ENCODE measurements at regions not wholly inside any gene's neighbourhood (a gene's known extent, or its start where the extent isn't known, plus 50 kb on each side); places are given as distances from the start of the nearest gene placed in this dataset.
"Not testable (repeated sequence)": the region's sequence is repeated elsewhere in the genome, so short reads cannot be mapped to it uniquely, and the experiment has no call there.

DNA sequence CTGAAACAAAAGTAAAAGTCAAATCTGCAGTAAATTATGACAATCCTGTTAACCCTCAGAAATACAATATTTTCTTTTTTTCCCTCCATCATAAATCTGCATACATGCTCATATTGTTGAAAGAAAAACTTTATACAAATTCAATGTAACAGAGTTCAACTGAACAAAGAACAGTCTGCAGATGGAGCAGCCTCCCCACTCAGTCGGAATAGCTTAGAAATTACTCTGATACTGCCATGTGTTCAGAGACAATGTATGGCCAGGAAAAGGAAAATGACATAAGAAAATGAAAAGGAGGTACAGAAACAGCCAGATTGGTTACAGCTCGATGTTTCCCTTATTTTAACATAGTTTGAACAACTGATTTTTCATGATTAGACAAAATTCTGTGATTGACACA, 651.9 kb upstream of the COBL start:
- H3K4me3 ChIP-seq (ENCODE audit: low read length) = no peak overlapping the region

DNA sequence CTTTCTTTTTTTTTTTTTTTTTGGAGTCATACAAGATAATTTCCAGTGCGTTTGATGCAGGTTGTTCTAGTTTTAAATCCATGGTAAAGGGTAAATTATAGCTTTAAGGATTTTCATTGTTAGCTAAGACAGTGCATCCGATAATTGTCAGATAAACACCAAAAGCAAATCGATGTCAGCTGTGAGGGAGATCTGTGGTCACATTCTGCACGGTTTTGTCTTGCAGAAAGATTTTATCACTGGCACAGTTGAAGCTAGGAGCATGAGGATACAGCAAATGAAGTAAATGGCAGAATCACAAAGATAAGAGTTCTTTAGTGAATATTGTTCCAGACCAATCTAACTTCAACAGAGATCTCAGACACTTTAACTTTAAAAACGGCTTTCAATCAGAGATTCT, 648.8 kb upstream of the COBL start:
- peak; percentile 18 for DNase-seq (ENCODE audit: low read depth, low spot score)

More for the DNA sequence above, 651.9 kb upstream of the COBL start:
- no peak for DNase-seq (ENCODE audit: low read depth, low spot score)

DNA sequence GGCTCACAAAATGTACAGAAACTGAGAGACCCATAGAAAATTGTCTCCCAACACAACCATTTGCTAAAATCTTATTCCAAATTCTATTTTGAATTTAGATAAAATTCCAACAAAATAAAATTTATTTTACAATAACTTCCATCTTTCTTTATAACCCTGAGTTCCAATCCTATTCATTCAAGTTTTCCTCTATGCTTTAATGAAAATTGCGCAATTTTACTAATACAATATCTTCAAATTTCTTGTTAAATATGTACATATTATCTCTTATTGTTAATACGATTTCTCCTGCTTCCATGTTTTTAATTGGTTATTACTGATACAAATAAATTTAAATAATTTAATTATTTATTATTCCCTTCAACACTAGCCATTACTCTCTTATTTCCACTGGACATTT, 645.2 kb upstream of the COBL start:
- no peak for DNase-seq (ENCODE audit: low read depth, low spot score)
- H3K4me3 ChIP-seq (ENCODE audit: low read length) = no peak overlapping the region

More for the DNA sequence above, 648.8 kb upstream of the COBL start:
- H3K4me3 ChIP-seq (ENCODE audit: low read length) = no peak overlapping the region

DNA sequence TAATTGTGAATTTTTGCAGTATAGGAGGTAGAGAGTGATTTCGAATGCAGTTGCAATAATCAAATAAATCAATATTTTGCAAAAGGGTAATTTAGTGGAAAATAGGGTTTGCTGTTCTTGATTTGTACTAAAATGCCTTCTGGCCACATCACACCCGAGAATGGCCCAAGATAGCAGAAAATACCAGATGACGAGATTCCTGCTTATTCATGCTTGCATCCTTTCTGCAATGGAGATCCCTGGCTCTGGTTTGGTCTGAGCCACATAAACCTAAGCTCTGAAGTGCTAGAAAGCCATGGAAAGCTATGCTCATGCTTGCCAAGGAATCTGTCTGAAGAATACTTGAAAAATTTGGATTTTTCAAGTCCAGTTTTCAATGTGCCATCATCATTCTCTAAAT, 634.2 kb upstream of the COBL start:
- no peak for DNase-seq (ENCODE audit: low read depth, low spot score)
- H3K4me3 ChIP-seq (ENCODE audit: low read length) = no peak overlapping the region

DNA sequence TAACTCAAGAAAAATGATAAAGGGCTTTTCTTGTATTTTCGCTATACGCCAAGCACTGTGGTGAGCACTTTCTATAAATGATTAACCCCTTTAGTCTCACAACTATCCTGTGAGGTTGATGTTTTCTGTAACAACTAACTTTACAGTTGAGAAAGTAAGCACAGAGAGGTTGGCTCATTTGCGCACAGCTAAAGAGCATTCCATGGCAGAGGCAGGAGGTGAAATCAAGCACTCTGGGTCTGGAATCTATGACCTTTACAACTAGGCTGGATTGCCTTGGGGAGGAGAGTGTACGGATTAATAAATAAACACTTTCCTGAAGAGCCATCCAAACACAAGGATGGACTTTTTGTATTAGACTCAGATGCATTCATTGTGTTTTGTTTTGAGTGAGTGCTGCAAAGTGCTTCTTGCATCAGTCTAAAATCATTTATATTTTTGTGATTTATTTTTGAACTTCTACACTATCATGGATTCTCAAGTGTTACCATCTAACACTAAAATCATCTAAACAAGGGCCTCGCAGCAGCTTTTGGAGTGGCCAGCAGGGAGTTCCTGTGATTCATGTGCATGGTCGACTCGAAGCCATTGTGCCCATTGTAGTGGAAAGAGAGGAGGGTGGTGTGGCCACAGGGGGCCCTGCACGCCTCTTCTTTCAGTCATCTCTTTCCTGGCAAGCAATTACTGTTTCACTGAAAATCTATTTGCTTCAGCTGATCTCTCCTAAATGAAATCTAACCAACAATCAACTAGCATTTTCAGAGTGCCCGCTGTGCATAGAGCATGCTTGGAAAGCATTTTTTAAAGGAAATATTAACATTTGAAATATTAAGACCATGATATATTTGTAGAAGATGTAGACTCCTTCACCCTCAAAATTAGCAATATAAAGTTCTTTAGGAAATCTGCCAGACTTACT, 633.4 kb upstream of the COBL start:
- DNase-seq (ENCODE audit: low read depth, low spot score) = no peak
- no peak overlapping the region for H3K4me3 ChIP-seq (ENCODE audit: low read length)

DNA sequence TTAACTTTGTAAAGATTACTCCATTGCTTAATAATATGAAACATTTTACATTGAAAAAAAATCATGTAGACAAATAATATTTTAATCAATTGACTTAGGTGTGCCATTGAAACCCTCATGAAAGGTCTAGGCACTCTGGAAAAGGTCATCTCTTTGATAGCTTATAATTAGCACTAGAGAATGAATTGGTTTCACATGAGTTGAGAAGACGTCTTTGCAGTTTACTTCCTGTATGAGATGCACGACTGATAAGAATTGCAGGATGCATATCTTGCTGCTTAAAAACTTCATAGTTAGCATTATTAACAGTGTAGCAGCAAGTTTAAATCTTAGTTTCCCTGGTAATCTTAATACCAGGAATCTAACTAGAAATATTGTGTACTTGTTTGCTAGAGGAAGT, 614.2 kb upstream of the COBL start:
- H3K4me3 ChIP-seq (ENCODE audit: low read length) = no peak overlapping the region
- DNase-seq (ENCODE audit: low read depth, low spot score) = no peak

DNA sequence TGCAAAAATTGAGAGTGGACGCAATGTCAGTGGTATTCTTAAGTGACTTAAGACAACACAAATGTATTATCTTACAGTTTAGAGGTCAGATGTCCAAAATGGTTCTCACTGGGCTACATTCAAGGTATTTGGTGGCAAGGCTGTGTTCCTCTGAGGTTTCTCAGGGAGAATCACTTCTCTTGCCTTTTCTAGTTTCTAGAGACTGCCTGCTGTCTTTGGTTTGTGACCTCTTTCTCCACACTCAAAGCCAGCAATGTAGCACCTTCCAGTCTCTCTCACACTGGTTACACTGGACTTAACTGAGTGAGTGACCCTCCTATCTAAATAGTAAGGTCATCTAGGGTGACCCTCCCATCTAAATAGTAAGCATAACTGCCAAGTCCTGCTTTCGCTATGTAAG, 613.2 kb upstream of the COBL start:
- DNase-seq (ENCODE audit: low read depth, low spot score) = no peak

DNA sequence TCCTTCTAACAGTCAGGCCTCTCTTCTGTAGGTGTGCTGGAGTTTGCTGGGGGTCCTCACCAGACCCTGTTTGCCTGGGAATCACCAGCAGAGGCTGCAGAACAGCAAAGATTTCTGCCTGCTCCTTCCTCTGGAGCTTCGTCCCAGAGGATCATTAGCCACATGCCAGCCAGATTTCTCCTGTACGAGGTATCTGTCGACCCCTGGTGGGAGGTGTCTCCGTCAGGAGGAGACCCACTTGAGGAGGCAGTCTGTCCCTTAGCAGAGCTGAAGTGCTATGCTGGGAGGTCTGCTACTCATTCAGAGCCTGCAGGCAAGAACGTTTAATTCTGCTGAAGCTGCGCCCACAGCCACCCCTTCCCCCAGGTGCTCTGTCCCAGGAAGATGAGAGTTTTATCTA, 611.1 kb upstream of the COBL start:
- DNase-seq (ENCODE audit: low read depth, low spot score) = no peak
- no peak overlapping the region for H3K4me3 ChIP-seq (ENCODE audit: low read length)

More for the DNA sequence above, 613.2 kb upstream of the COBL start:
- H3K4me3 ChIP-seq (ENCODE audit: low read length) = no peak overlapping the region

DNA sequence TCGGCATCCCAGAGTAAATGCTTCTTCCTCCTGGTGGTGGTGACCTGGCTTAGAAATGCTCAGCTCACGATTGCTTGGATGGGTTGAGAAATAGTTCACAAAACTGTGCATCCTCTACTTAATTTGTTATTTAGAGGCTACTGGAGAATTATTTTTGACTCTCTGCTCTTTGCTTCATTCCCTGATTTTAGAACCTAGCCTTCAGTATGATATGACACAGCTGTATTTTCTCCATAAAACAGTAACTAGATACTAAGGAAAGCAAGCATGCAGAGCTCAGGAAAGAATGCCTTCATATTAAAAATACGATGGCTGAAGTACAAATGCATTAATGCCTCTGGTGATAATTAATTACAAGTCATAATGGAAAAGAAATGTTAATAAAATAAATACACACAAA, 602.0 kb upstream of the COBL start:
- H3K4me3 ChIP-seq (ENCODE audit: low read length) = no peak overlapping the region
- no peak for DNase-seq (ENCODE audit: low read depth, low spot score)

DNA sequence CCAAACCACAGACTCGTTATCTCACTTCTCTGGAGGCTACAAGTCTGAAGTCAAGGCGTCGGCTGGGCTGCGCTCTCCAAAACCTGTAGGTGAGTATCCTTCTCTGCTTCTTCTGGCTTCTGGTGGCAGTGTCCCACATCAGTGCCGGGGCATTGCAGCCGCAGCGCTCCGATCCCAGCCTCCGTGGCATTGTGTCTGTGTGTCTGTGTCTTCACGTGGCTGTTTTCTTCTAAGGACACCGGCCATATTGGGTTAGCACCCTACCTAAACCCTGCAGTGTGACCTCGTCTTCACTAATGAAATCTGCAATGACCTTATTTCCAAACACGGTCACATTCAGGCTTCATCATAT, 584.9 kb upstream of the COBL start:
- no peak overlapping the region for H3K4me3 ChIP-seq (ENCODE audit: low read length)
- DNase-seq (ENCODE audit: low read depth, low spot score) = no peak

DNA sequence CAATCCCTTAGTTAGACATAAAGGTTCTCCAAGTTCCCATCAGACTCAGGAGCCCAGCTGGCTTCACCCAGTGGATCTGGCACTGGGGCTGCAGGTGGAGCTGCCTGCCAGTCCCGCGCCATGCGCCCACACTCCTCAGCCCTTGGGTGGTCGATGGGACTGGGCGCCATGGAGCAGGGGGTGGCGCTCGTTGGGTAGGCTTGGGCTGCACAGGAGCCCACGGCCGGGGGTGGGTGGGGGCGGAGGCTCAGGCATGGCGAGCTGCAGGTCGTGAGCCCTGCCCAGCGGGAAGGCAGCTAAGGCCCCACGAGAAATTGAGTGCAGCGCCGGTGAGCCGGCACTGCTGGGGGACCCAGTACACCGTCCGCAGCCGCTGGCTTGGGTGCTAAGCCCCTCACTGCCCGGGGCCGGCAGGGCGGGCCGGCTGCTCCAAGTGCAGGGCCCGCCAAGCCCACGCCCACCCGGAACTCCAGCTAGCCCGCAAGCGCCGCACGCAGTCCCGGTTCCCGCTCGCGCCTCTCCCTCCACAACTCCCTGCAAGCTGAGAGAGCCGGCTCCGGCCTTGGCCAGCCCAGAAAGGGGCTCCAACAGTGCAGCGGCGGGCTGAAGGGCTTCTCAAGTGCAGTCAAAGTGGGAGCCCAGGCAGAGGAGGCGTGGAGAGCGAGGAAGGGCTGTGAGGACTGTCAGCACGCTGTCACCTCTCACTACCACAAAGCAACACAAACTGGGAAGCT, 584.3 kb upstream of the COBL start:
- not testable (repeated sequence) for DNase-seq (ENCODE audit: low read depth, low spot score); H3K4me3 ChIP-seq (ENCODE audit: low read length)

DNA sequence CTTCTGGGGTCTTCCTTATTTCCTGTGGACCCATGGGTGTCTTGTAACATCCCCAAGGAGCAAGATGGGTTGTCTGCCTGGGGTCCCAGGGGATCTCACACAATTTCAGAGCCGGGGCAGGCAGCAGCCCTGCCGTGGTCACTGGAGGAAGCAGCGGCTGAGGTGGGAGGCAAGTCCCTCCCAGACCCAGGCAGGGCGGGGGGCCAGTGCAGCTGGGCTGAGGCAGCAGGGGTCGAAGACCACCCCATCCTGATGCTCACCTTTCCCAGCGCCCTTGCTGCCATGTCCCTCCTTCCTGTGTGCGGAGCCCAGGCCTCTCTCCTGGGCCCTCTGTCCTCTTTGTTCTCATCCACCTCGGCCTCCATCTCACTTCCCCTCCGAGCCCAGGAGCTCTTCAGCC, 583.0 kb upstream of the COBL start:
- no peak for DNase-seq (ENCODE audit: low read depth, low spot score)
- no peak overlapping the region for H3K4me3 ChIP-seq (ENCODE audit: low read length)

DNA sequence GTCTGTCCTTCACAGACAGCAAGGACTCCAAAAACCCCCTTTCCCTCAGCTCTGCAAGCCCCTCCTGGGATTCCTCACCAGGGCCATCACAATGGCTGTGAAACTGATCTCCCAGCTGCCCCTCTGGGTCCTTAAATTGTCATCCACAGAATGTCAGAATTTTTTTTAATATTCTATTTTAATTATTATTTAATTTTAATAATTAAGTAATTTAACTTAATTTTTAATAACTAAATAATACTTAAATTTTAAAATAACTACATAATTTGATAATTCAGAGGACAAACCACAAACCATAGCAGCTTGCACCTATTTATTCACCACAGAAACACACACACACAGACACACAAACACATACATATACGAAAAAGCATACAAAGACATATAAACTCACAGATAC, 565.8 kb upstream of the COBL start:
- DNase-seq (ENCODE audit: low read depth, low spot score) = no peak
- no peak overlapping the region for H3K4me3 ChIP-seq (ENCODE audit: low read length)

DNA sequence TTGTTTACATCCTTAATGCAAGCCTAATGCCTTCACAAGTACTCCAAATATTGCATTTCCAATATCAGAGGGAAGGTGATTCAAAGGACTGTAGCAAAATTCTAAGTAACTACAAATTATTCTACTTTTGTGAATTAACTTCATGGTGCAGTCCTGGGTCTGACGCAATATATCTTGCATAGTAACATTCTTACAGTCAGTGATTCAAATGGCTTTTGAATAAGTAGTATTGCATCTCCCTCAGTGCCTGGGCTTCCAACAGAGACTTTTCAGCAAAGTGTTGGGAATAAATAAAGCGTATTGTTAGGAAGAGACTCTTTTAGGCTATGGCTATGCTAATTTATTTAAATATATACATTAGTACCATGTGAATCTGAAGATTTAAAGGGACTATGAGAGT, 564.7 kb upstream of the COBL start:
- DNase-seq (ENCODE audit: low read depth, low spot score) = no peak
- no peak overlapping the region for H3K4me3 ChIP-seq (ENCODE audit: low read length)

DNA sequence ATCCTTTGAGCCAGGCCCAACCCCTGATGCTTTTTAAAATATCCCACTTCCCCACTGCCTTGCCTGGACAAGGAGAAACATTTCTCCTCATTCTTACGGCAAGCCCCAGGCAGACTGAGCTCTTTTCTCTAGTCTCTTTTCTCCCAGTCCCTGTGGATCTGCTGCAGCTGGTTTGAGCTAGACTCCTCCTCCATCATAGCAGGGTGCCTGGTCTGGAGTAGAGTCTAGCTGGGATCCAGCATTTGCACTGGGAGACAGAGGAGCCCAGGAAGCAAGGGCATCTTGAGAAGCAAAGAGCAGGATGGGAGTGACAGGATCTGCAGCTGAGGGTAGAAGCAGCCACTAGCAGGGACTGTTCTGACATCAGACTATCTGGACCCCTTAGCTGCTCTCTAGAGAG, 562.3 kb upstream of the COBL start:
- DNase-seq (ENCODE audit: low read depth, low spot score) = no peak

DNA sequence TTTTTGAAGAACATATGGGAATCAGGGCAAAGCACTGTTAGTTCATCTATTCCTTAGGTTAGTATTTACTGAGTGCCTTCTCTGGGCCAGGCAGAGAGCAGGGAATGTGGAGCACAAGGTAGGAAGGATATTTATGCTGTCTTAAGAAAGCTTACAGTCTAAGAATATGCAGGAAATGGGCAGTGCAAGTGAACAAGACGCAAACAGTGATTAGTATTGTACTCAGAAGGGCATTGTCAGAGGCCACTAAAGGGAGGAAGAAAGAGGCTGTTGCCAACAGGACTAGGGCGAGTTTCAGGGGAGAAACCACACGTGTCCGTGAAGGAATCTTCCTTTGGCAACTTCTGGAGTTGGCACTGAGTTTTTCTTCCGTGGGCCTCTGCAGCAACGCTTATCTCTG, 552.8 kb upstream of the COBL start:
- DNase-seq (ENCODE audit: low read depth, low spot score) = no peak
- H3K4me3 ChIP-seq (ENCODE audit: low read length) = no peak overlapping the region

More for the DNA sequence above, 562.3 kb upstream of the COBL start:
- no peak overlapping the region for H3K4me3 ChIP-seq (ENCODE audit: low read length)

DNA sequence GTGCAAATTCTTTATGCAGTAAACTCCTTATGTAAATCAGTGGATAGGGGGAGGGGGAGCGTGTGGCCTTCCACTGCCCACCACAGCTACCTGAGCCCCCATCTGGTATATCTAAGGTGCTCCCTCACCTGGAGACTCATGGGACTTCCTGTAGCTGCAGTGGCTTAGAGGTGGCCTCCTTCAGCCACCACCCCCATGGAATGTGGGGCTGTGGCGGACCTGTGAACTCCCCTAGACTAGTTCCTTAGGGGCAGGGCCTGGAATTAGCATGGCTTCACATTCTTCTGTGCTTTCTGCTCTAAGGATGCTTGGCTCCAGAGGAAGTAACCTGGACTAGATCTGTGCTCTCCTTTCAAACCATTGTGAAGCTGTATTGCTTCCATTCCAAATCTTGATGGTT, 550.5 kb upstream of the COBL start:
- no peak overlapping the region for H3K4me3 ChIP-seq (ENCODE audit: low read length)
- DNase-seq (ENCODE audit: low read depth, low spot score) = no peak

DNA sequence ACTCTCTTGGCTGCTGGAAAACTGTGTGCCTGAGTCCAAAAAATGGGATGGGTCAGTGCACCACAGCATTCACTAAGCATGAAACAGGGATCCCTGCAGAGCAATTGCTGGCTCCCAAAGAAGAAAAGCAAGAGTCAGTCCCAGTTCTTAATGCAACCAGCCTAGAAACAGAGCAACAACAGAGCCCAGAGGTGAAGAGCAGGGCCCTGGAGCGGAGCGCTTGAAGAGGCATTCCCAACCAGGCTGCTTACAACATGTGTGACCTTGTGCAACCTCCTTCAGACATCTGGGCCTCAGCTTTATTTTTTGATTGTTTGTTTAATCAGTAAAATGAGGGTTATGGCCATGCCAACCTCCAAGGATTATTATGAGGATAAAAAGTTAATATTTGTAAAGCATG, 543.7 kb upstream of the COBL start:
- no peak for DNase-seq (ENCODE audit: low read depth, low spot score)
- no peak overlapping the region for H3K4me3 ChIP-seq (ENCODE audit: low read length)

DNA sequence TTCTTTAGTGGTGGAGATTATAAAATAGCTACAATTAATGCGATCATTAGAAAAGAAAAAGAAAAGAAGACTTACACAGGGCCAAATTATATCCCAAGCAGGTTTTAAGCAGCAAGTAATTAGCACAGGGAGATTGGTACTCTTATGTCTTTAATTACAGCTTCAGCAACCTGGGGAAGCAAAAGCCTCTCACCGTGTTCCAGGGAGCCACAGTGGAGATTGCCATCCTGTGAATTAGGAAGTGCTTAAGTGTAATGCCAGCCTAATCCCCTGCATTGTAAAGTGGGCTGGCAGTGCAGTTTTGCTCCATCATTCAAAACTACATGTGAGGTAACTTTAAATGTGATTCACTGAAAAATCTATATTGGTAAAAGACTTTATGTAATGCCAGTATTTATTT, 533.5 kb upstream of the COBL start:
- no peak for DNase-seq (ENCODE audit: low read depth, low spot score)

DNA sequence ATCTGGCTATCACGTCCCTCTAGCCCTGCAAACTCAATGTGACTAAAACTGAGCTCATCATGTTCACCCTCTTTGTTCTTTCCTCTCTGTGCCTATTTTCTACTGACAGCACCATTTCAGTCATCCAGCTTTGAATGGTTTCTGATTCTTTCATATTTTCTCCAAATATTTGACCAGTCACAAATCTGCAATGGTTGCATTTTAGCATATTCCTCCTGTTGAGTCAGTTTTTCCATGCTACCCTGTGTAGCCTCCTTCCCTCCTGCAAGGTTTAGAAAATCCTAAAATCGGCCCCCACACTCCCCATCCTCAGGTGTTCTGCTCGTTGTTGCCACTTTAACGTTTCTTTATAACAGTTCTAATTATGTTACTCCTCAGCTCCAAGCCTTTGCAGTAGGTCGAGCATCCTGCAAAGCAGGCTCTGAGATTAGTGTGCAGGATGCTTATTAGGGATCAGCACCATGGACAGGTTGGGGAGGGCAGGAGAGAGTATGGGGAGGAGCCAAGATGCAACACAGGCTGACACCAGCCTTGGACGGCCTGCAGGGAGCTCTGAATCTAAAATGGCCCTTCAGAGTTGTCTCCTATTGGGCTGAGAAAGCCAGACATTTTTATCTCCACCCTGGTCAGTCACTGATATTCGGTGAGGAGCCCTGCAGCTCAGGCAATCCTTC, 531.0 kb upstream of the COBL start:
- DNase-seq (ENCODE audit: low read depth, low spot score) = no peak
- H3K4me3 ChIP-seq (ENCODE audit: low read length) = no peak overlapping the region

More for the DNA sequence above, 533.5 kb upstream of the COBL start:
- H3K4me3 ChIP-seq (ENCODE audit: low read length) = no peak overlapping the region
